Ovary (tissue), 7 donors: ENCODE measurements at regions not wholly inside any gene's neighbourhood (a gene's known extent, or its start where the extent isn't known, plus 50 kb on each side); places are given as distances from the start of the nearest gene placed in this dataset.

Experiments used
- DNase-seq, 5 donors: peaks; one replicate each; pipeline ENCODE4 v3.0.0-alpha.2; 2019 to 2020
- H3K27ac ChIP-seq, 2 donors: fragments of 200-600 bp; one replicate each; pipeline versions ENCODE4 v1.5.1 to v1.8.0; 2019 to 2022
- H3K27me3 ChIP-seq: fragments of 200-600 bp; one replicate; pipeline ENCODE4 v1.8.0; 2022
- H3K36me3 ChIP-seq: fragments of 200-600 bp; sonication (generic); one replicate; pipeline ENCODE4 v1.5.1; 2019
- H3K4me1 ChIP-seq: one replicate; pipeline ENCODE4 v1.8.1; 2013; ENCODE audit warnings: mild to moderate bottlenecking, moderate library complexity; ENCODE audit not compliant: insufficient read depth
- H3K4me3 ChIP-seq: fragments of 200-600 bp; sonication (generic); one replicate; pipeline ENCODE4 v1.5.1; 2017
- H3K9me3 ChIP-seq, 2 donors: fragments of 200-600 bp in 1 of 2; sonication (generic) in 1 of 2; one replicate each; pipeline versions ENCODE4 v1.5.1 to v1.8.1; 2013 to 2019; ENCODE audit warnings: mild to moderate bottlenecking in 1 of 2, moderate library complexity in 1 of 2
- EP300 ChIP-seq: sonication (generic); formaldehyde crosslinking; IDR thresholded peaks from one replicate; pipeline ENCODE4 v1.6.1; 2017; ENCODE audit warnings: antibody characterized with exemption
- POLR2A ChIP-seq: fragments of 450-650 bp; IDR thresholded peaks from one replicate; pipeline ENCODE4 v1.6.1; 2017; ENCODE audit warnings: antibody characterized with exemption, mild to moderate bottlenecking, moderate library complexity
- WGBS, 3 donors: extraction: QIAGEN DNeasy Blood & Tissue Kit in 1 of 3; methylation state at CpG; one replicate each; pipeline versions ENCODE4 v1.1.5 to v1.1.7; 2013 to 2017; 5-methylcytosine and 5-hydroxymethylcytosine counted together
- intact Hi-C, 4 donors: fragments of 100-400 bp; cut with DNase I; formaldehyde crosslinking; loops; one replicate each; pipeline versions ENCODE4 v1.11.0 to v1.15.1; 2022 to 2023
- TF ChIP-seq, protein P1 (sequence below), 3 donors: fragments of 450-650 bp in 2 of 3; fragments of 200-600 bp in 1 of 3; IDR thresholded peaks; one replicate each; pipeline versions ENCODE4 v1.5.1 to v1.8.0; 2016 to 2022; ENCODE audit warnings: antibody characterized with exemption in 3 of 3, mild to moderate bottlenecking in 1 of 3
- donor health status: DM: no; HTN: no; CAD: no; lungs with moderate emphysema.
- donor health status: DM: no; HTN: no; CAD: no.
- donor health status: Bipolar disorder and iron deficiency.
- donor health status: DM: no; HTN: no; CAD: no.
- donor health status: DM: yes; HTN: yes; CAD: no.

DNA sequence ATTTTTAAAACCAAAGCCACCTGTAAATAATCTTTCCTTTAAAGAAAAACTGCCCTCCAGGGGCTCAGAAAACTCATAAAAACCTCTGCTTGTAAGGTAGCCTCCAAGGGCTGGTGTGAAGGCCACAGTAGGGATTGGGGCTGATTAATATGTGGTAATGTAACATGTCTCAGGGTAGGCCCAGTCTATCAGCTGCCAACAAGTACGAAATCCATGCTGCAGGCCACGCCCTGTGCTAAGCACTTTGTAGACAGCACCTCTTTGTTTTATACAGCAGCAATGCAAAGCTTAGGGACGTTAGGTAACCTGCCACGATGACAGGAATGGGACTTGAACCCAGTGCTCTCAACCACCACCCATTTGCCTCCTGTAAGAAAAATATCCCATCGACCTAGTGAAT lies 65.6 kb upstream of the PRICKLE2 start:
- intact Hi-C loops = no loop called here
- Histone ChIP-seq H3K36me3 (no peaks in the 10 kb centered on the region), H3K9me3 (no peaks in the 10 kb centered on the region), H3K27me3 (peaks cover 3% of the 10 kb centered on the region), H3K4me1 (no peaks in the 10 kb centered on the region), H3K27ac (no peak overlapping the region), H3K4me3 (no peak overlapping the region)
- no peak for DNase-seq
- TF ChIP-seq POLR2A (no peak), EP300 (no peak)
- TF ChIP-seq, protein P1, sequence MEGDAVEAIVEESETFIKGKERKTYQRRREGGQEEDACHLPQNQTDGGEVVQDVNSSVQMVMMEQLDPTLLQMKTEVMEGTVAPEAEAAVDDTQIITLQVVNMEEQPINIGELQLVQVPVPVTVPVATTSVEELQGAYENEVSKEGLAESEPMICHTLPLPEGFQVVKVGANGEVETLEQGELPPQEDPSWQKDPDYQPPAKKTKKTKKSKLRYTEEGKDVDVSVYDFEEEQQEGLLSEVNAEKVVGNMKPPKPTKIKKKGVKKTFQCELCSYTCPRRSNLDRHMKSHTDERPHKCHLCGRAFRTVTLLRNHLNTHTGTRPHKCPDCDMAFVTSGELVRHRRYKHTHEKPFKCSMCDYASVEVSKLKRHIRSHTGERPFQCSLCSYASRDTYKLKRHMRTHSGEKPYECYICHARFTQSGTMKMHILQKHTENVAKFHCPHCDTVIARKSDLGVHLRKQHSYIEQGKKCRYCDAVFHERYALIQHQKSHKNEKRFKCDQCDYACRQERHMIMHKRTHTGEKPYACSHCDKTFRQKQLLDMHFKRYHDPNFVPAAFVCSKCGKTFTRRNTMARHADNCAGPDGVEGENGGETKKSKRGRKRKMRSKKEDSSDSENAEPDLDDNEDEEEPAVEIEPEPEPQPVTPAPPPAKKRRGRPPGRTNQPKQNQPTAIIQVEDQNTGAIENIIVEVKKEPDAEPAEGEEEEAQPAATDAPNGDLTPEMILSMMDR (IDR thresholded peaks at IDR 0.05) = no peak
- WGBS, 3 donors = 86 to 95% (median 95%) methylated on average over 5 of the region's 5 CpGs

DNA sequence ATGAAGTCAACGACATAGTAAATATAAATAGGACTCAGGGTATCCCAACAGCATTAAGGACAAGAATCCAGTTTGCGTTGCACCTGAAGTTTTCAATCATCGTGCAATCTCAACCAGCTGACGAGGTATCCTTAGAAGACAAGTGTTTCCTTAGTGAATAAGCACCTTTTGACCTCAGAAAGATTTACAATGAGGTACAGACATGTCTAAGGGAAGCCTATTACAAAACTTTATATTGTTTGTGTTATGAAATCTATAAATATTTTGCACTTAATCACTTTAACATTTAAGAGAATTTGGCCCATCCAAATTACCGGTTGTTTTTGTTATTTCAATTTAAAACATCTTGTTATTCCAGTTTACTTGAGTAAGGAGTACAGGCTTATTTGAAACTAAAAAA lies 64.9 kb upstream of the PRICKLE2 start:
- no peak for DNase-seq
- TF ChIP-seq EP300 (no peak), POLR2A (no peak)
- TF ChIP-seq, protein P1 (IDR thresholded peaks at IDR 0.05) = no peak
- H3K9me3 ChIP-seq = no peaks in the 10 kb centered on the region
- intact Hi-C loops = no loop called here
- no peaks in the 10 kb centered on the region for H3K4me1 ChIP-seq
- H3K4me3 ChIP-seq = no peak overlapping the region
- H3K27me3 ChIP-seq = peaks cover 3% of the 10 kb centered on the region
- no peaks in the 10 kb centered on the region for H3K36me3 ChIP-seq
- H3K27ac ChIP-seq = no peak overlapping the region
- WGBS, 3 donors = 73 to 82% (median 79%) methylated on average over 5 of the region's 5 CpGs

DNA sequence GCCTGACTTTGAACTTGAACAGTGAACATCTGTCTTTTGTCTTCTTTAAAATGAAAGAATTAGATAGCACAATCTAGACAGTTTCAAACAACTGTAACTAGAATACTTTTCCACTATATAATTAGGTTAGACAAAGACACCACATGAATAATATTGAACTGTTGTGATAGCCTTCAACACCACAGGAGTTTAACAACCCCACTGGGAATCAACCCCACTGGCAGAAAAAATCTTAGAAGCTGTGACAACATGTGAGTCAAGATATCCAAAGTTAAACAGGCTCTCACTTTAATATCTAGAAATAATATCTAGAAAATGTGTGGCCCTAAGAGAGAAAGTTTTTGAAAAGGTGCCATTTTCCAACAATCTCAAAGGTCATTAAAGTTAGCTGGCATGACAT lies 64.4 kb upstream of the PRICKLE2 start:
- TF ChIP-seq, protein P1 (IDR thresholded peaks at IDR 0.05) = no peak
- no peak for TF ChIP-seq POLR2A
- no peak for TF ChIP-seq EP300
- H3K36me3 ChIP-seq = no peaks in the 10 kb centered on the region
- H3K4me3 ChIP-seq = no peak overlapping the region
- intact Hi-C loops = no loop called here
- DNase-seq = no peak
- peaks cover 3% of the 10 kb centered on the region for H3K27me3 ChIP-seq
- no peaks in the 10 kb centered on the region for H3K4me1 ChIP-seq
- no peaks in the 10 kb centered on the region for H3K9me3 ChIP-seq
- H3K27ac ChIP-seq = no peak overlapping the region

DNA sequence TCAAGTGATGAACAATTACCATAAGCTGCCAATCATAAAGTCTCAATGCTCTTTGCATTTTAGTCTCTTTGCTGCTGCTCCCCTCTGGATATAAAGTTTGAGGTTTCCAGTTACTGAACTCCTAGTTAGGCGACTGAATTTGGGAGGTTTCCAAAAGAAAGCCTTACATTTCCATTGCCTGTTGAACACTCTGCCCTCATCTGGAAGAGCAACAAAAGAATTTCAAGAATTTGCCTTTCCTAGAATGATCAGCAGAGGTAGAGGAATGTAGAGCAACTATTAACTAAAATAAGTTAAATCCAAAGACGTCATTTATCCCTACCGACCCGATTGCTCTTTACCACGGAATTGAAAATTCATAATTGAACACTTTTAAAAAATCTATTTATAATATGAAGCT lies 53.4 kb upstream of the PRICKLE2 start:
- WGBS, 3 donors = 83 to 92% (median 87%) methylated on average over 5 of the region's 5 CpGs
- intact Hi-C loops = no loop called here

More for the DNA sequence above, 53.4 kb upstream of the PRICKLE2 start:
- no peak overlapping the region for H3K4me3 ChIP-seq
- no peaks in the 10 kb centered on the region for H3K36me3 ChIP-seq
- H3K27me3 ChIP-seq = no peaks in the 10 kb centered on the region
- no peak overlapping the region for H3K27ac ChIP-seq
- no peak for TF ChIP-seq EP300
- no peak for TF ChIP-seq POLR2A
- TF ChIP-seq, protein P1 (IDR thresholded peaks at IDR 0.05) = no peak
- H3K9me3 ChIP-seq = no peaks in the 10 kb centered on the region
- DNase-seq = no peak
- H3K4me1 ChIP-seq = no peaks in the 10 kb centered on the region
